ENCODE measurements at regions not wholly inside any gene's neighbourhood (a gene's known extent, or its start where the extent isn't known, plus 50 kb on each side); places are given as distances from the start of the nearest gene placed in this dataset.
"Not testable (repeated sequence)": the region's sequence is repeated elsewhere in the genome, so short reads cannot be mapped to it uniquely, and the experiment has no call there.

DNA sequence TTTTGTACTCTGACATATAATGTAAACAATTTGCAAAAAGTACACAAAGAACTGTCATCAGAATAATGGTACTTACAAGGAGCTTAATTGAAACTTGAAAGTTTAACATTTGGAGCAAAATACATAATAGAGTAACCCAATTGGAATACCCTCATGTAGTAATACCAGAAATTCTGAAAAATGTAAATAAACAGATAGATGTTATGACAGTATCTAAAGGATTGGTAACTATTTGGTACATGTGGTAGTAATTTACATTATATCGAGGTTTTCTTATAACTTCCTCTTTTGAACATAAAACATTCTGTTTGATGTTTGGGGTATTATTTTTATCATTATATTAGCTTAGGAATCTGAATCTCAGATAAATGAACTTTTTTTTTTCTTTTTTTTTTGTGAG, 211.7 kb upstream of the ELL2 start:
- no peak overlapping the region for H3K27ac Mint-ChIP-seq (ENCODE audit: low read depth, unreplicated experiment)
- peaks cover 19% of the 10 kb centered on the region for H3K4me1 Mint-ChIP-seq (ENCODE audit: insufficient read depth, unreplicated experiment)
- no peaks in the 10 kb centered on the region for H3K27me3 Mint-ChIP-seq (ENCODE audit: insufficient read depth, unreplicated experiment)
- DNase-seq (ENCODE audit: unreplicated experiment) = no peak
- ChIA-PET CTCF (no interaction called here), POLR2A (interaction anchor here (0.6 to 0.8 kb wide), 2 partner anchors 14 to 24 kb away, joined by 5 to 6 read pairs; no protein-coding TSS in a partner anchor)
- H3K36me3 Mint-ChIP-seq (ENCODE audit: insufficient read depth, unreplicated experiment) = no peaks in the 10 kb centered on the region
- BruUV-seq (replicated peaks) = no TSS peak
- intact Hi-C loops (cut with micrococcal nuclease) = no loop called here
- H3K9me3 Mint-ChIP-seq (ENCODE audit: unreplicated experiment) = no peaks in the 10 kb centered on the region
- TF ChIP-seq, protein P1, sequence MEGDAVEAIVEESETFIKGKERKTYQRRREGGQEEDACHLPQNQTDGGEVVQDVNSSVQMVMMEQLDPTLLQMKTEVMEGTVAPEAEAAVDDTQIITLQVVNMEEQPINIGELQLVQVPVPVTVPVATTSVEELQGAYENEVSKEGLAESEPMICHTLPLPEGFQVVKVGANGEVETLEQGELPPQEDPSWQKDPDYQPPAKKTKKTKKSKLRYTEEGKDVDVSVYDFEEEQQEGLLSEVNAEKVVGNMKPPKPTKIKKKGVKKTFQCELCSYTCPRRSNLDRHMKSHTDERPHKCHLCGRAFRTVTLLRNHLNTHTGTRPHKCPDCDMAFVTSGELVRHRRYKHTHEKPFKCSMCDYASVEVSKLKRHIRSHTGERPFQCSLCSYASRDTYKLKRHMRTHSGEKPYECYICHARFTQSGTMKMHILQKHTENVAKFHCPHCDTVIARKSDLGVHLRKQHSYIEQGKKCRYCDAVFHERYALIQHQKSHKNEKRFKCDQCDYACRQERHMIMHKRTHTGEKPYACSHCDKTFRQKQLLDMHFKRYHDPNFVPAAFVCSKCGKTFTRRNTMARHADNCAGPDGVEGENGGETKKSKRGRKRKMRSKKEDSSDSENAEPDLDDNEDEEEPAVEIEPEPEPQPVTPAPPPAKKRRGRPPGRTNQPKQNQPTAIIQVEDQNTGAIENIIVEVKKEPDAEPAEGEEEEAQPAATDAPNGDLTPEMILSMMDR (IDR thresholded peaks at IDR 0.05; ENCODE audit: unreplicated experiment) = no peak
- no peak overlapping the region for H3K4me3 Mint-ChIP-seq (ENCODE audit: unreplicated experiment)

DNA sequence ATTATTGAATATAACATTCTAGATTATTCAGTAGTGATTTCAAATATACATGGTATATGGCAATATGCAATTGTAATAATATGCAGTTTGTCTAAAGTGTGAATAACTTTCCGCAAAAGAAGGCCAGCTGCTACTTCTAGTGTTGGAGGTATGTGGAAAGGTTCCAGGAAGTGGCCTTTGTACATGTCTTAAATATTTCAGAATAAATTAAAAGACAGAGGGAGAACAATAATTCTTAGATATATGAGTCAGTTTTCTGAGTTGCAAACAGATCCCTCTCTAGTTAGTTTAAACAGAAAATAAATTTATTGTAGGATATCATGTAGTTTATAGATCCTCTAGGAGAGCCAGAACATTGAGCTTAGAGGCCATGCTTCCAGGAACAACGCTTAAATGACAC, 210.8 kb upstream of the ELL2 start:
- TF ChIP-seq, protein P1 (IDR thresholded peaks at IDR 0.05; ENCODE audit: unreplicated experiment) = no peak

DNA sequence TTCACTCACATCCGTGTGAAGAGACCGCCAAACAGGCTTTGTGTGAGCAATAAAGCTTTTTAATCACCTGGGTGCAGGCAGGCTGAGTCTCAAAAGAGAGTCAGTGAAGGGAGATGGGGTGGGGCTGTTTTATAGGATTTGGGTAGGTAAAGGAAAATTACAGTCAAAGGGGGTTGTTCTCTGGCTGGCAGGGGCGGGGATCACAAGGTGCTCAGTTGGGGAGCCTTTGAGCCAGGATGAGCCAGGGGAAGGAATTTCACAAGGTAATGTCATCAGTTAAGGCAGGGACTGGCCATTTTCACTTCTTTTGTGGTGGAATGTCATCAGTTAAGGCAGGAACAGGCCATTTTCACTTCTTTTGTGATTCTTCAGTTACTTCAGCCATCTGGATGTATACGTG, 210.3 kb upstream of the ELL2 start:
- H3K4me3 Mint-ChIP-seq (ENCODE audit: unreplicated experiment); intact Hi-C loops (cut with micrococcal nuclease); H3K9me3 Mint-ChIP-seq (ENCODE audit: unreplicated experiment); DNase-seq (ENCODE audit: unreplicated experiment); BruUV-seq (replicated peaks); H3K27ac Mint-ChIP-seq (ENCODE audit: low read depth, unreplicated experiment); CTCF ChIA-PET; H3K27me3 Mint-ChIP-seq (ENCODE audit: insufficient read depth, unreplicated experiment); H3K36me3 Mint-ChIP-seq (ENCODE audit: insufficient read depth, unreplicated experiment): not testable (repeated sequence)
- POLR2A ChIA-PET = interaction anchor here (0.7 to 1.1 kb wide), 2 partner anchors 47 to 216 kb away, joined by 3 read pairs; no protein-coding TSS in a partner anchor
- H3K4me1 Mint-ChIP-seq (ENCODE audit: insufficient read depth, unreplicated experiment) = peaks cover 11% of the 10 kb centered on the region

More for the DNA sequence above, 210.8 kb upstream of the ELL2 start:
- intact Hi-C loops (cut with micrococcal nuclease) = no loop called here
- no peaks in the 10 kb centered on the region for H3K9me3 Mint-ChIP-seq (ENCODE audit: unreplicated experiment)
- no peak overlapping the region for H3K4me3 Mint-ChIP-seq (ENCODE audit: unreplicated experiment)
- no peaks in the 10 kb centered on the region for H3K27me3 Mint-ChIP-seq (ENCODE audit: insufficient read depth, unreplicated experiment)
- H3K36me3 Mint-ChIP-seq (ENCODE audit: insufficient read depth, unreplicated experiment) = no peaks in the 10 kb centered on the region
- no peak for DNase-seq (ENCODE audit: unreplicated experiment)
- ChIA-PET CTCF (no interaction called here), POLR2A (interaction anchor here (1.1 kb wide), 1 partner anchor 216 kb away, joined by 3 read pairs; no protein-coding TSS in a partner anchor)
- no peak overlapping the region for H3K27ac Mint-ChIP-seq (ENCODE audit: low read depth, unreplicated experiment)
- no TSS peak for BruUV-seq (replicated peaks)
- peaks cover 13% of the 10 kb centered on the region for H3K4me1 Mint-ChIP-seq (ENCODE audit: insufficient read depth, unreplicated experiment)

DNA sequence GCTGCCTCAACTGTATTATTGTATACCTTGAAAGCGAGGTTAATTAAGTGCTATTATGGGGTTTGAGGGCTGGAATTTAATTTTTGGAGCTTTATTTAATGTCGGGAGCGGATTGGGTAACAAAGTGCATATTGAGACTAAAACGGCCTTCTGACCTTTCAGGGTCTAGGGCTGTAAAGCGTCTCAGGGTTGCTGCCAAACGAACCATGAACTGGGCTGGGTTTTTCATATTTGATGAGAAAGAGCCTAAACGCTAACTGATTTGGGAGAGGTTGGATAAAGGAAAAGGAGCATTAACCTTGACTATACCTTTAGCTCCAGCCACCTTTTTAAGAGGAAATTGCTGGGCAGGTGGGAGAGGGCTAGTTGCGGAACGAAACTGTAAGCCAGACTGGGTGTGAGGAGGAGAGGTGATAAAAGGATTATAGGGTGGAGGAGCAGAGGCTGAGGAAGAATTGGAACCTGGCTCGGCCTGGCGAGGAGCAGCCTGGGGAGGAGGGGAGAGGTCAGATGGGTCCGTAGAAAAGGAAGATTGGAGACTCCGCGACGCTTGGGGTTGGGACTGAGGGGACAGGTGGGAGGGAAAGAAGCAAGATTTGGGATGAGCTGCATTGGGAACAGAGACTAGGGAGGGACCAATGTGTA, 209.0 kb upstream of the ELL2 start:
- H3K27me3 Mint-ChIP-seq (ENCODE audit: insufficient read depth, unreplicated experiment); DNase-seq (ENCODE audit: unreplicated experiment); H3K36me3 Mint-ChIP-seq (ENCODE audit: insufficient read depth, unreplicated experiment); BruUV-seq (replicated peaks); intact Hi-C loops (cut with micrococcal nuclease); H3K9me3 Mint-ChIP-seq (ENCODE audit: unreplicated experiment); CTCF ChIA-PET; POLR2A ChIA-PET; H3K4me3 Mint-ChIP-seq (ENCODE audit: unreplicated experiment); H3K4me1 Mint-ChIP-seq (ENCODE audit: insufficient read depth, unreplicated experiment); H3K27ac Mint-ChIP-seq (ENCODE audit: low read depth, unreplicated experiment): not testable (repeated sequence)

DNA sequence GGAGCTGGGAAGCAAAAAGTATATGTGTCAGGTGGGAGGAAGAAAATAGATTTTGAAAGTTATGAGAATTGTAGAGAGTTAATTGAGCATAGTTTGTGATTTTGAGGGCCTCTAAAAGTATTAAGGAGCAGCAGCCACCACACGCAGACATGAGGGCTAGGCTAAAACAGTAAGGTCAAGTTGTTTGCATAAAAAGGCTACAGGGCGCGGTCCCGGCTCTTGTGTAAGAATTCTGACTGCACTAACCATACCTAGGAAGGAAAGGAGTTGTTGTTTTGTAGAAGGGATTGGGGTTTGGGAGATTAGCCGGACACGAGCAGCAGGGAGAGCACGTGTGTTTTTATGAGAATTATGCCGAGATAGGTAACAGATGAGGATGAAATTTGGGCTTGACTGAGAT, 207.2 kb upstream of the ELL2 start:
- BruUV-seq (replicated peaks); H3K27ac Mint-ChIP-seq (ENCODE audit: low read depth, unreplicated experiment); H3K36me3 Mint-ChIP-seq (ENCODE audit: insufficient read depth, unreplicated experiment); DNase-seq (ENCODE audit: unreplicated experiment); intact Hi-C loops (cut with micrococcal nuclease); H3K4me3 Mint-ChIP-seq (ENCODE audit: unreplicated experiment); CTCF ChIA-PET; H3K27me3 Mint-ChIP-seq (ENCODE audit: insufficient read depth, unreplicated experiment); POLR2A ChIA-PET; H3K9me3 Mint-ChIP-seq (ENCODE audit: unreplicated experiment); H3K4me1 Mint-ChIP-seq (ENCODE audit: insufficient read depth, unreplicated experiment): not testable (repeated sequence)

Data from MCF 10A (cell line).